Activated CD4-positive, alpha-beta T cell treated with anti-CD3 and anti-CD28 coated beads, Interleukin-2, amount 10 ng/mL, durations not matched to agents 7 days and 5 days (primary cell): ENCODE measurements at regions not wholly inside any gene's neighbourhood (a gene's known extent, or its start where the extent isn't known, plus 50 kb on each side); places are given as distances from the start of the nearest gene placed in this dataset.
"Not testable (repeated sequence)": the region's sequence is repeated elsewhere in the genome, so short reads cannot be mapped to it uniquely, and the experiment has no call there.

ENCODE experiments used
- CTCF ChIA-PET: fragments of 350-600 bp; sonication (Branson Sonifier 250); formaldehyde crosslinking; loops from one replicate; lab custom pipeline; 2021; ENCODE audit warnings: antibody characterized with exemption; lab: Charles Lee
- POLR2A ChIA-PET: fragments of 350-600 bp; sonication (Branson Sonifier 250); formaldehyde crosslinking; loops from one replicate; lab custom pipeline; 2021; ENCODE audit warnings: antibody characterized with exemption; lab: Charles Lee
- DNase-seq: peaks from one replicate; pipeline ENCODE4 v3.0.0-alpha.2; 2020
- H3K27ac Mint-ChIP-seq: one replicate; pipeline ENCODE4 v1.8.0; 2021; ENCODE audit warnings: mild to moderate bottlenecking, moderate library complexity, mixed read lengths
- H3K27me3 Mint-ChIP-seq: one replicate; pipeline ENCODE4 v1.8.0; 2021; ENCODE audit warnings: mixed read lengths
- H3K36me3 Mint-ChIP-seq: one replicate; pipeline ENCODE4 v1.8.0; 2021; ENCODE audit warnings: low read depth, mixed read lengths
- H3K4me1 Mint-ChIP-seq: one replicate; pipeline ENCODE4 v1.8.0; 2021; ENCODE audit warnings: mixed read lengths
- H3K4me3 Mint-ChIP-seq: one replicate; pipeline ENCODE4 v1.8.0; 2021; ENCODE audit warnings: mild to moderate bottlenecking, moderate library complexity, mixed read lengths
- H3K9me3 Mint-ChIP-seq: one replicate; pipeline ENCODE4 v1.8.0; 2021; ENCODE audit warnings: mixed read lengths

- ChIA-PET CTCF (no interaction called here), POLR2A (no interaction called here)
- Mint-ChIP-seq H3K27ac (no peak overlapping the region), H3K9me3 (no peaks in the 10 kb centered on the region), H3K36me3 (no peaks in the 10 kb centered on the region), H3K4me3 (no peak overlapping the region), H3K4me1 (no peaks in the 10 kb centered on the region), H3K27me3 (no peaks in the 10 kb centered on the region)
- no peak for DNase-seq
Observed at GRCh38 chr4:31678356-31678755, 958.2 kb downstream of the PCDH7 start.

- no peak for DNase-seq
- Mint-ChIP-seq H3K27me3 (no peaks in the 10 kb centered on the region), H3K4me1 (no peaks in the 10 kb centered on the region), H3K36me3 (no peaks in the 10 kb centered on the region), H3K4me3 (no peak overlapping the region), H3K9me3 (peaks cover 2% of the 10 kb centered on the region), H3K27ac (no peak overlapping the region)
- ChIA-PET CTCF (no interaction called here), POLR2A (no interaction called here)
Observed at GRCh38 chr4:31682796-31683195, 962.6 kb downstream of the PCDH7 start.

DNA sequence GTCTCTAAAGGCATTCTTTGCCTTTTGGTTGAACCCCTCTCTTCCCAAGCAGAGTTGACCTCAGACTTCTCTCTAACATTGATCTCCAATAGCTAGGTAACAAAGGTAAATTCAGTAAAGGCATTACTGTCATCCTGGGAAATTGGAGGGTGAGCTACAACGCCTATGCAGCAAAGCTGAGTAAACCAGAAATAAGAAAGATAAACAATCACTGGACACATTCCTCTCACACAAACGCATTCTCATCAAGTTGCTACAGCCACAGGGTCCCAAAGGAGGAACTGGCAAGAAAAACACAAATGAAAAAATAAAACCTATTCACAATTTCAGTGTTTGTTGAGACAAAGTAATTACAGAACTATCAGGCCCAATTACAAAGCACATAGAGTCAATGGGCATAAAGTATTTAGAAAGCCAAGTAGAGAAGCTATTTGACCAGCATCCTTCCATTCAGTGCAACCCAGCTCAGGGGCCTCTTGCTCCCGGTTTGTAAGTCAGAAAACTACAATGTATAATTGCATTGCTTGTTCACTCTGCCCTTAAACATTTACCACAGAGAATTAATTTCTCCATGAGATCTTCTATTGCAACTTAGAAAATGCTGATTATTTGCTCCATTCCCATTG lies 967.7 kb downstream of the PCDH7 start:
- ChIA-PET POLR2A (no interaction called here), CTCF (no interaction called here)
- Mint-ChIP-seq H3K27ac (no peak overlapping the region), H3K9me3 (peaks cover 2% of the 10 kb centered on the region), H3K4me3 (no peak overlapping the region), H3K27me3 (no peaks in the 10 kb centered on the region), H3K36me3 (no peaks in the 10 kb centered on the region), H3K4me1 (no peaks in the 10 kb centered on the region)
- DNase-seq, result no peak

DNA sequence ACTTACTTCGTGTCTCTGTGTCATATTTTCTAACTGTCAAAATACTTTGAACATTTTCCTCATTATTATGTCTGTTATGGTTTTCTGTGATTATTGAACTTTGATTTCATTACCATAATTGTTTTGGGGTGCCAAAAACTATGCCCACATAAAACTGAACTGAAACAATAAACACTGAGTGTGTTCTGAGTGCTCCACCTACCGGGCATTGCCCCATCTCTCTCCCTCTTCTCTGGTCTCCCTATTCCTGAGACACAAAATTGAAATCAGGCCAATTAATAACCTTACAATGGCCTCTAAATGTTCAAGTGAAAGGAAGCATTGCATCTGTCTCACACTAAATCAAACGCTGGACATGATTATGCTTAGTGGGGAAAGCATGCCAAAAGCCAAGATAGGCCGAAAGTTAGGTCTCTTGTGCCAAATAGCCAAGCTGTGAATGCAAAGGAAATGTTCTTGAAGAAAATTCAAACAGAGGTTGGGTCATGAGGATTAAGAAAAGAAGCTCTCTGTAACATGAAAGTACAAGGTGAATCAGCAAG lies 972.3 kb downstream of the PCDH7 start:
- DNase-seq, result no peak
- Mint-ChIP-seq H3K4me1 (no peaks in the 10 kb centered on the region), H3K9me3 (no peaks in the 10 kb centered on the region), H3K27ac (no peak overlapping the region), H3K4me3 (no peak overlapping the region), H3K36me3 (no peaks in the 10 kb centered on the region), H3K27me3 (no peaks in the 10 kb centered on the region)
- CTCF ChIA-PET, result no interaction called here
- POLR2A ChIA-PET, result no interaction called here

DNA sequence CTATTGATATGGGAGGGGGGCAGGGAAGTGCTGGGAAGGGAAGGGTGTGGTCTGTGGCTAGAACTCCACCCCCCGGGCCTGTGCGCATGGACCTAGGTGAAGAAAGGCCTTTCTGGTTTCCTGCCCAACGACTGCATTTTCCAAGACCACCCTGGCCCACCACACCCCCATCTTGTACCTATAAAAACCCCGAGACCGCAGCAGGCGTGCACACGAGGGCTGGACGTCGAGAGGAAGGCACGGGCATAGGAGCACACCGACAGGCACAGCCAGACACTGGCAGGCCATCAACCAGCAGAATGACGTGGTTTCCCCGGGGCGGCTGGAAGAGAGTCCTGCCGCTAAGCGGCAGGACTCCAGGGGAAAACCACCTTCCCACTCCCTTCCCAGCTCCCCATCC lies 981.1 kb downstream of the PCDH7 start:
- CTCF ChIA-PET, result no interaction called here
- no peak for DNase-seq
- Mint-ChIP-seq H3K4me1 (no peaks in the 10 kb centered on the region), H3K27ac (no peak overlapping the region), H3K36me3 (no peaks in the 10 kb centered on the region), H3K4me3 (no peak overlapping the region), H3K27me3 (no peaks in the 10 kb centered on the region), H3K9me3 (peaks cover 5% of the 10 kb centered on the region)
- POLR2A ChIA-PET, result no interaction called here

DNA sequence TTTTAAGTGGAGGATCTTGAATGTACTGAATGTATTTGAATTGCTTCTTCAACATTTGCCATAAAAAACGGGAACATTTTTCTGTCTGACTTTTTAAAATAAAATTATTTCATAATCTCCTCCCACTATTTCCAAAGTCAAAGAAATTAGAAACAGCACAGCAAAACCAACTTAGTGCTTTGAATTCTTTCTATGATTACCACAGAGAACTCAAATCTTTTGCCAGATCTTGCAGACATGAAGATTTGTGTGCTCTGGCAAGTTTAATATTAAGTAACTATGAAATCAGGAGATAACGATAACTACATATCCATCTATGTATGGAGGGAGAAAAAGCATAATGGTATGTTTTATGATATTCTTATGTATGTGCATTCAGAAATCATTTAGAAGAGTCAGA lies 982.2 kb downstream of the PCDH7 start:
- Mint-ChIP-seq H3K27ac (no peak overlapping the region), H3K36me3 (no peaks in the 10 kb centered on the region), H3K4me1 (no peaks in the 10 kb centered on the region), H3K27me3 (no peaks in the 10 kb centered on the region), H3K4me3 (no peak overlapping the region), H3K9me3 (peaks cover 5% of the 10 kb centered on the region)
- ChIA-PET CTCF (no interaction called here), POLR2A (no interaction called here)
- no peak for DNase-seq

DNA sequence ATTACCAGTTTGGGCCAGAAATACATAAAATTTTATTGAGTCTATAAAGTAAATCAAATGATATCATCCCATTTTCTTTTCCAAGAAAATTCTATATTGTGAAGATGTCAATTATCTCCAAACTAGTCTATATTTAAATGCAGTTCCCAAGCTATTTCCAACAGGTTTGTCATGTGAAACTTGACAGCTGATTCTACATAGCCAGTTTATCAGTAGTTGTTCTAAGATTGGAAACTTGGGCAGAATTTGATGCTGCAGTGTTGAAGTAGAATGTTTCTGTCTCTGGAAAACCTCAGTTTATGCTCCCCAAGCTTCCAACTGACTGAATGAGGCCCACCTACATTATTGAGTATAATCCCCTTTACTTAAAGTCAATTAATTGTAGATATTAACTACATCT lies 994.1 kb downstream of the PCDH7 start:
- H3K36me3 Mint-ChIP-seq, result no peaks in the 10 kb centered on the region
- ChIA-PET POLR2A (no interaction called here), CTCF (no interaction called here)
- DNase-seq, result no peak
- no peaks in the 10 kb centered on the region for H3K4me1 Mint-ChIP-seq
- peaks cover 6% of the 10 kb centered on the region for H3K9me3 Mint-ChIP-seq
- H3K27me3 Mint-ChIP-seq, result no peaks in the 10 kb centered on the region
- no peak overlapping the region for H3K4me3 Mint-ChIP-seq
- H3K27ac Mint-ChIP-seq, result no peak overlapping the region

GRCh38 chr4:31715302-31715701 lies 995.1 kb downstream of the PCDH7 start:
- H3K36me3 Mint-ChIP-seq, result no peaks in the 10 kb centered on the region
- ChIA-PET CTCF (no interaction called here), POLR2A (no interaction called here)
- H3K4me3 Mint-ChIP-seq, result no peak overlapping the region
- H3K27me3 Mint-ChIP-seq, result no peaks in the 10 kb centered on the region
- no peak for DNase-seq
- no peak overlapping the region for H3K27ac Mint-ChIP-seq
- no peaks in the 10 kb centered on the region for H3K4me1 Mint-ChIP-seq
- peaks cover 8% of the 10 kb centered on the region for H3K9me3 Mint-ChIP-seq

- H3K36me3 Mint-ChIP-seq, result no peaks in the 10 kb centered on the region
- H3K9me3 Mint-ChIP-seq, result no peaks in the 10 kb centered on the region
- no peak overlapping the region for H3K4me3 Mint-ChIP-seq
- H3K4me1 Mint-ChIP-seq, result no peaks in the 10 kb centered on the region
- H3K27ac Mint-ChIP-seq, result no peak overlapping the region
- no peak for DNase-seq
- H3K27me3 Mint-ChIP-seq, result no peaks in the 10 kb centered on the region
- ChIA-PET CTCF (no interaction called here), POLR2A (no interaction called here)
Observed at GRCh38 chr4:31727030-31727429, 1006.9 kb downstream of the PCDH7 start.

GRCh38 chr4:31735004-31735403 lies 1014.8 kb downstream of the PCDH7 start:
- ChIA-PET CTCF (no interaction called here), POLR2A (no interaction called here)
- no peaks in the 10 kb centered on the region for H3K36me3 Mint-ChIP-seq
- no peak overlapping the region for H3K4me3 Mint-ChIP-seq
- no peaks in the 10 kb centered on the region for H3K4me1 Mint-ChIP-seq
- no peaks in the 10 kb centered on the region for H3K27me3 Mint-ChIP-seq
- peaks cover 4% of the 10 kb centered on the region for H3K9me3 Mint-ChIP-seq
- H3K27ac Mint-ChIP-seq, result no peak overlapping the region
- no peak for DNase-seq

DNA sequence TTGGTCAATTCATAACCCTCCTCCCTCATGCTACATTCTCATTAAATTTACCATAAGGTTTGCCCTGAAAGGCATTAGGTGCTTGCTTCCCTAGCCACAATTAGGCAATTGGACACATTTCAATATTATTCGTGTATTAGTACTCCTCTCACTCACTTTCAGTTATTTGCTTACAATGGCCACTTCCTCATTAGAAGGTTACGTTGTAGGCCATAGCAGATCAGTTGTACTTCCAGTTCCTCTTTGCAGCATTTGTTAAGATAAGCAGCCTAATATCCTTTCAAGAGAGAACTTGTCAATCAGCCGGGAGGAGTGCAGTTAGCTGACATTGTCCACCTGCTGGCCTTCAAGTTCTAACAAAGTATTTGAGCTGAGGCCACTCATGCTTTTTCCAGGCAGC lies 1017.2 kb downstream of the PCDH7 start:
- CTCF ChIA-PET, result interaction anchor here (1.7 kb wide), 1 partner anchor 10 kb away, joined by 4 read pairs; no protein-coding TSS in a partner anchor

GRCh38 chr4:31741326-31741725 lies 1021.2 kb downstream of the PCDH7 start:
- Mint-ChIP-seq H3K36me3 (no peaks in the 10 kb centered on the region), H3K27ac (no peak overlapping the region), H3K27me3 (no peaks in the 10 kb centered on the region), H3K9me3 (no peaks in the 10 kb centered on the region), H3K4me3 (no peak overlapping the region), H3K4me1 (no peaks in the 10 kb centered on the region)
- CTCF ChIA-PET, result no interaction called here
- POLR2A ChIA-PET, result no interaction called here
- DNase-seq, result no peak

More for the DNA sequence above, 1017.2 kb downstream of the PCDH7 start:
- no peak overlapping the region for H3K27ac Mint-ChIP-seq
- no peak for DNase-seq
- H3K9me3 Mint-ChIP-seq, result peaks cover 4% of the 10 kb centered on the region
- H3K4me3 Mint-ChIP-seq, result no peak overlapping the region
- POLR2A ChIA-PET, result no interaction called here
- H3K36me3 Mint-ChIP-seq, result no peaks in the 10 kb centered on the region
- H3K4me1 Mint-ChIP-seq, result no peaks in the 10 kb centered on the region
- H3K27me3 Mint-ChIP-seq, result no peaks in the 10 kb centered on the region

- H3K4me1 Mint-ChIP-seq, result no peaks in the 10 kb centered on the region
- H3K9me3 Mint-ChIP-seq, result peaks cover 10% of the 10 kb centered on the region
- ChIA-PET CTCF (no interaction called here), POLR2A (no interaction called here)
- no peak for DNase-seq
- H3K36me3 Mint-ChIP-seq, result no peaks in the 10 kb centered on the region
- H3K27me3 Mint-ChIP-seq, result no peaks in the 10 kb centered on the region
- H3K27ac Mint-ChIP-seq, result no peak overlapping the region
- no peak overlapping the region for H3K4me3 Mint-ChIP-seq
Observed at GRCh38 chr4:31748382-31748781, 1028.2 kb downstream of the PCDH7 start.

GRCh38 chr4:31750581-31750980 lies 1030.4 kb downstream of the PCDH7 start:
- CTCF ChIA-PET, result interaction anchor here (0.6 kb wide), 1 partner anchor 523 kb away, joined by 4 read pairs; no protein-coding TSS in a partner anchor
- peaks cover 12% of the 10 kb centered on the region for H3K9me3 Mint-ChIP-seq
- H3K36me3 Mint-ChIP-seq, H3K27ac Mint-ChIP-seq, H3K4me3 Mint-ChIP-seq, H3K4me1 Mint-ChIP-seq, H3K27me3 Mint-ChIP-seq, DNase-seq: not testable (repeated sequence)
- POLR2A ChIA-PET, result interaction anchor here (0.7 kb wide), 1 partner anchor 223 kb away, joined by 3 read pairs; no protein-coding TSS in a partner anchor
